IMR-90 (cell line): ENCODE measurements at regions not wholly inside any gene's neighbourhood (a gene's known extent, or its start where the extent isn't known, plus 50 kb on each side); places are given as distances from the start of the nearest gene placed in this dataset. TPM values are rescaled to one million over a fixed set of nuclear protein-coding genes. Genes with fewer than 3 reads are reported as not detected.

Experiments used
- ATAC-seq: fragments of 200-7000 bp; cut with Tn5 transposase; 2 replicates; pipeline ENCODE4 v1.9.1; 2020; ENCODE audit warnings: low read depth, mild to moderate bottlenecking, moderate library complexity
- BruUV-seq: library from RNA; stranded (reverse); fragments of 400-500 nt; replicated peaks from 2 replicates; lab custom pipeline; 2021; lab: Mats Ljungman, UMichigan
- CTCF ChIA-PET: fragments of 300-600 bp; formaldehyde crosslinking; extraction: SDS; loops from one replicate; lab custom pipeline; 2021; ENCODE audit warnings: antibody characterized with exemption; lab: Yijun Ruan, JAX
- POLR2A ChIA-PET: fragments of 300-600 bp; sonication (Branson Sonifier 250); formaldehyde crosslinking; loops from one replicate; lab custom pipeline; 2022; ENCODE audit warnings: antibody characterized with exemption; ENCODE audit not compliant: unreplicated experiment; lab: Charles Lee
- DNase-seq: peaks from one replicate; pipeline ENCODE4 v3.0.0; 2013
- H2AFZ ChIP-seq: replicated peaks from 2 replicates; pipeline ENCODE3; 2013; ENCODE audit warnings: low read length, mild to moderate bottlenecking; ENCODE audit not compliant: poor library complexity
- H2AK5ac ChIP-seq: 2 replicates; pipeline ENCODE4 v1.6.1; 2013; ENCODE audit warnings: low read depth, low read length, inconsistent platforms
- H2AK9ac ChIP-seq: replicated peaks from 2 replicates; pipeline ENCODE3; 2013; ENCODE audit warnings: mild to moderate bottlenecking, low read depth, low read length, moderate library complexity; ENCODE audit not compliant: poor library complexity
- H2BK120ac ChIP-seq: 2 replicates; pipeline ENCODE4 v1.6.1; 2013; ENCODE audit warnings: low read depth, low read length, inconsistent platforms
- H2BK15ac ChIP-seq: 3 replicates; pipeline ENCODE4 v1.6.1; 2013; ENCODE audit warnings: low read depth, low read length, inconsistent platforms
- H2BK20ac ChIP-seq: 2 replicates; pipeline ENCODE4 v1.6.1; 2013; ENCODE audit warnings: low read depth, mild to moderate bottlenecking, inconsistent platforms, low read length, moderate library complexity
- H2BK5ac ChIP-seq: 2 replicates; pipeline ENCODE4 v1.6.1; 2013; ENCODE audit warnings: mild to moderate bottlenecking, low read depth, low read length, inconsistent platforms; ENCODE audit not compliant: poor library complexity, severe bottlenecking
- H3K14ac ChIP-seq: replicated peaks from 2 replicates; pipeline ENCODE4 v1.6.1; 2013; ENCODE audit warnings: low read depth, low read length, inconsistent platforms
- H3K18ac ChIP-seq: 2 replicates; pipeline ENCODE4 v1.6.1; 2013; ENCODE audit warnings: low read depth, low read length, control low read depth
- H3K23ac ChIP-seq: 2 replicates; pipeline ENCODE4 v1.6.1; 2013; ENCODE audit warnings: low read depth, low read length, inconsistent platforms
- H3K27ac ChIP-seq: 2 replicates; pipeline ENCODE4 v1.5.1; 2013; ENCODE audit warnings: mild to moderate bottlenecking, control low read depth, low read length; ENCODE audit not compliant: insufficient read depth
- H3K27me3 ChIP-seq: 2 replicates; pipeline ENCODE4 v1.6.1; 2013; ENCODE audit warnings: low read length; ENCODE audit not compliant: control insufficient read depth, insufficient read depth
- H3K36me3 ChIP-seq: 2 replicates; pipeline ENCODE4 v1.6.1; 2013; ENCODE audit warnings: low read length, mixed read lengths; ENCODE audit not compliant: control insufficient read depth, insufficient read depth
- H3K4ac ChIP-seq: 2 replicates; pipeline ENCODE4 v1.6.1; 2013; ENCODE audit warnings: low read depth, low read length, inconsistent platforms
- H3K4me1 ChIP-seq: 2 replicates; pipeline ENCODE4 v1.6.1; 2013; ENCODE audit warnings: low read length, mixed read lengths; ENCODE audit not compliant: control insufficient read depth, insufficient read depth
- H3K4me2 ChIP-seq: 2 replicates; pipeline ENCODE4 v1.6.1; 2013; ENCODE audit warnings: low read depth, mild to moderate bottlenecking, control low read depth, low read length, moderate library complexity
- H3K4me3 ChIP-seq: 2 replicates; pipeline ENCODE4 v1.5.1; 2013; ENCODE audit warnings: low read depth, mild to moderate bottlenecking, control low read depth, low read length, moderate library complexity; ENCODE audit not compliant: insufficient read depth
- H3K56ac ChIP-seq: 2 replicates; pipeline ENCODE4 v1.6.1; 2013; ENCODE audit warnings: low read length, inconsistent platforms; ENCODE audit not compliant: insufficient read depth; ENCODE audit errors: extremely low read depth
- H3K79me1 ChIP-seq, 2 experiments: 2 replicates each; pipeline ENCODE4 v1.6.1; 2013; ENCODE audit warnings: low read length in 2 of 2, inconsistent platforms in 1 of 2, low read depth in 1 of 2
- H3K9ac ChIP-seq: 2 replicates; pipeline ENCODE4 v1.6.1; 2013; ENCODE audit warnings: low read depth, low read length, control low read depth
- H3K9me1 ChIP-seq: 2 replicates; pipeline ENCODE4 v1.6.1; 2013; ENCODE audit warnings: low read length, inconsistent platforms; ENCODE audit not compliant: insufficient read depth
- H3K9me3 ChIP-seq: 2 replicates; pipeline ENCODE4 v1.6.1; 2013; ENCODE audit warnings: low read length; ENCODE audit not compliant: control insufficient read depth, insufficient read depth
- H4K20me1 ChIP-seq: 2 replicates; pipeline ENCODE4 v1.6.1; 2013; ENCODE audit warnings: low read length, inconsistent platforms; ENCODE audit not compliant: insufficient read depth
- H4K5ac ChIP-seq: 2 replicates; pipeline ENCODE4 v1.6.1; 2013; ENCODE audit warnings: mild to moderate bottlenecking, low read depth, low read length, control low read depth
- H4K8ac ChIP-seq, 2 experiments: 2 replicates each; pipeline ENCODE4 v1.6.1; 2013; ENCODE audit warnings: low read depth in 2 of 2, low read length in 2 of 2, control low read depth in 1 of 2, inconsistent platforms in 1 of 2
- H4K91ac ChIP-seq: 2 replicates; pipeline ENCODE4 v1.6.1; 2013; ENCODE audit warnings: low read depth, low read length, inconsistent platforms; ENCODE audit not compliant: insufficient read depth
- RCOR1 ChIP-seq: IDR thresholded peaks from 2 replicates; pipeline ENCODE4 v1.6.1; 2012; ENCODE audit warnings: mild to moderate bottlenecking, low read length, improper control_type of control experiment; ENCODE audit not compliant: insufficient replicate concordance
- WGBS, 2 experiments: methylation state at CpG; one replicate each; pipeline versions ENCODE4 v1.1.5 to v1.1.7; 2013; ENCODE audit warnings: missing lambda C conversion rate in 2 of 2; ENCODE audit not compliant: insufficient read length in 1 of 2; ENCODE audit errors: extremely low coverage in 2 of 2; 5-methylcytosine and 5-hydroxymethylcytosine counted together
- dilution Hi-C: fragments of 300-500 bp; cut with HindIII; formaldehyde crosslinking; loops from one replicate; pipeline ENCODE4 v1.14.3; 2018; ENCODE audit warnings: low sequenced_read_pairs; ENCODE audit not compliant: unreplicated experiment
- in situ Hi-C: fragments of 300-500 bp; cut with MboI; formaldehyde crosslinking; loops from 3 replicates; pipeline ENCODE4 v1.14.3; 2019; ENCODE audit warnings: low sequenced_read_pairs, inconsistent platforms, mixed read lengths
- intact Hi-C: fragments of 100-400 bp; cut with micrococcal nuclease; formaldehyde crosslinking; loops from 2 replicates; pipeline ENCODE4 v1.10.0; 2022
- microRNA-seq, 2 experiments: library from miRNA; stranded (forward) in 1 of 2; unstranded in 1 of 2; fragments of 10-50 nt in 1 of 2; fragments of <30 nt in 1 of 2; gene quantifications in 1 of 2; microRNA quantifications in 1 of 2; one replicate each; pipeline versions ENCODE3 to v1.1.0; 2013 to 2020; ENCODE audit not compliant: insufficient read depth in 1 of 2, insufficient read length in 1 of 2, unreplicated experiment in 1 of 2
- small RNA-seq, 5 experiments: library from RNA; depleted of rRNA; stranded (forward); fragments of <200 nt; gene quantifications; one replicate each; pipeline ENCODE3, GENCODE V24; 2012

DNA sequence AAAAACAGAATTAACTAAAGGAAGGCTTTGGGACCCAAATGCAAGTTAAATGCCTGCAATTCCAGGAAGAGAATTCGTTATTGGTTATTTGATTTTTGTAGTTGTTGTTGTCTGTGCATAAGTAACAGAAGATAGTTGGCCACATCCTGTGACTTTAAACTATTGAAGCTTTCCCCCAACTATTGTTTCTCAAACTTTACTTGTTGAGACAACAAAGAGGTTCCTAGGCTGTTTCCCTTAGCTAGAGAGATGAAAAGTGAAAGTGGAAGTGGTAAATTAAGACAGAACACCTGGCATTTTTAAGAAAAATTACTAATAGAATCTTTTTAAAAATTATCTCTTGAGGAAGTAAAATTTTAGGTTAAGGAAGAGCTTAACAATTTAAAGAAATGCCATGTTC lies 525.2 kb downstream of the PKHD1 start:
- no peak overlapping the region for H3K27ac ChIP-seq
- TF ChIP-seq RCOR1 = no peak
- no peaks in the 10 kb centered on the region for H3K9me1 ChIP-seq
- in situ Hi-C loops (no loop called here), intact Hi-C loops (no loop called here), dilution Hi-C loops (no loop called here)
- no peak overlapping the region for H2AK9ac ChIP-seq
- H4K20me1 ChIP-seq = no peaks in the 10 kb centered on the region
- no peak overlapping the region for H3K9ac ChIP-seq
- H3K18ac ChIP-seq = no peak overlapping the region
- no peak overlapping the region for H3K14ac ChIP-seq
- no peak overlapping the region for H3K23ac ChIP-seq
- no peak overlapping the region for H3K4ac ChIP-seq
- ATAC-seq = no peak
- no peak overlapping the region for H2AK5ac ChIP-seq
- H3K27me3 ChIP-seq = no peaks in the 10 kb centered on the region
- POLR2A ChIA-PET = no interaction called here
- no peak overlapping the region for H4K91ac ChIP-seq
- no peak overlapping the region for H2BK20ac ChIP-seq
- H3K79me1 ChIP-seq = no peaks in the 10 kb centered on the region
- CTCF ChIA-PET = no interaction called here
- no peak overlapping the region for H4K5ac ChIP-seq
- no peak overlapping the region for H3K4me3 ChIP-seq
- H3K9me3 ChIP-seq = no peaks in the 10 kb centered on the region
- no peak for DNase-seq
- no CpG with 5 or more reads among the region's 1 CpG for WGBS, 2 experiments
- no peaks in the 10 kb centered on the region for H3K36me3 ChIP-seq
- no peak overlapping the region for H3K56ac ChIP-seq
- no peak overlapping the region for H3K4me2 ChIP-seq
- H2BK120ac ChIP-seq = no peak overlapping the region
- no peaks in the 10 kb centered on the region for H3K4me1 ChIP-seq
- H2BK15ac ChIP-seq = no peak overlapping the region
- H2AFZ ChIP-seq = no peak overlapping the region
- no TSS peak for BruUV-seq
- H2BK5ac ChIP-seq = no peak overlapping the region
- no peak overlapping the region for H4K8ac ChIP-seq

Small RNA genes lying in the stretch of these regions (microRNA-seq; reads per million reads assigned to microRNA genes)
- gene RF00572 (ENCODE audit: insufficient read depth, insufficient read length) = not detected

Small RNA genes lying in the stretch of these regions (small RNA-seq; reads per million reads assigned to genes)
- 0 to 0.60 (median 0.08) reads per million in 5 experiments for gene RF00572
